GM11168 (cell line): ENCODE measurements at regions not wholly inside any gene's neighbourhood (a gene's known extent, or its start where the extent isn't known, plus 50 kb on each side); places are given as distances from the start of the nearest gene placed in this dataset.
"Not testable (repeated sequence)": the region's sequence is repeated elsewhere in the genome, so short reads cannot be mapped to it uniquely, and the experiment has no call there.

Experiments
- in situ Hi-C: fragments of 300-500 bp; cut with MboI; formaldehyde crosslinking; loops from one replicate; pipeline ENCODE4 v1.12.0; 2022; ENCODE audit warnings: low sequenced_read_pairs; ENCODE audit not compliant: unreplicated experiment

DNA sequence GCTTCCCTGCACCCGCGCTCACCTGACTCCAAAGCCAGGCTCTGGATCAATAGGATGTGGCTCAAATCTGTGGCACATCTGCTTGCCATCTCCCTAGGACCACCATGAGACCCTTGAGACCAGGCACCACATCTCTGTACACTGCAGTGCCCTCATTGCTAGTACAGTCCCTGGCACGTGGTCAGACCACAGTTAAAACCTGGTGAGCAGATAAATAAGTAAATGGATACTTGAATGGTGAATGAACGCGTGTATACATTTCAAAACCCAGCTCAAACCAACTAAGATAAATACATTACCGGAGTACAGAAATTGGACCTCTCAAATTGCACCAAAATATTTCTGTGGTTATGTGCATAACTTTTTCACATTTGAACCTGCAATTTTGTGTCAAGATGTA lies 221.2 kb upstream of the IRX4 start:
- in situ Hi-C loops, result no loop called here

GRCh38 chr5:2102819-2103776 lies 220.4 kb upstream of the IRX4 start:
- in situ Hi-C loops, result no loop called here

- in situ Hi-C loops, result no loop called here
Observed at GRCh38 chr5:2101685-2102084, 219.0 kb upstream of the IRX4 start.

DNA sequence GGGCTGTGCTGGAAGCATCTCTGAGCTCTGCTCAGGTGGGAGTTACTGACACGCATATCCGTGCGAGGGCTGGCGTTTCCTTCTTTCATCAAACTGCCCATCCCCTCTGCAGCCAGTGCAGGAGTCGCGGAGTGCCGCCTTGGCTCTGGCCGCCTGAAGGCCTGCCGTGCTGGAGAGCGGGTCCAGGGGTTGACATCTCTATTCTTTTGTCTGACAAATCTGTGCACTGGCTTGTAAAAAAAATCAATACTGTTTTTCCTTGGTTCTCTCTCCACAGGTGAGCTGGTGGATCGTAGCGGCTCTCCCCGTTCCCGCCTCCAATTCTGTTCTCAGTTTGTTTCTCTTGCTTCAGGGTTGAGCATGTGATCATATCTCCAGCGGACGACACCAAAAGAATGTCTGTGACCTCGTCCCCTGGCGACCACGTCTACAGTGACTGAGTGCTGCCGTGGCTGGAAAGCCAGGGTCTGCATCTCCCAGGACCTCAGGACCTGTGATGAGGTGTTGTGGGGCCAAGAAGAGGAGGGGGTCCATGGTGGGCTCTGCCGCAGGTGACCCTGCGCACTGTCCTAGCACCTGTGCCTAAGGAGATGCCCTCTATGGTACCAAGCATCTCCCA lies 214.3 kb upstream of the IRX4 start:
- in situ Hi-C loops, result no loop called here

DNA sequence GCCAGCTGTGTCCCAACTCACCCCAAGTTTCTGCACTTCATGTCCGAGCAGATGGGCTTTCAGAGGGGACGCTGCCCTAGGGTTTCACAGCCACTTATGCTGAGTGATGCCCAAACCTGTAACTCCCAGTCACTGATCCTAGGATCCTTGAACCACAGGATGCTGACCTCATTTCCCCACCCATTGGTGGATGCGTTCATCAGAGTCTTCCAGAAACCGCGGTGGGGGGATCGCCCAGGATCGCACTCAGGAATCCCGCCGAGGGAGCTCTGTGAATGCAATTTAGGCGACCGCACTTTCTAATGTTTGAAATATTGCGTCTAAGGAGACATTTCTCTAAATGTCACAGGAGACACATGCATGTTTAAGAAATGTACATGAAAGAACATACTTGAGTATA lies 212.3 kb upstream of the IRX4 start:
- in situ Hi-C loops, result no loop called here

GRCh38 chr5:2094616-2094995 lies 211.9 kb upstream of the IRX4 start:
- in situ Hi-C loops, result no loop called here

- in situ Hi-C loops, result no loop called here
Observed at GRCh38 chr5:2093859-2094615, 211.3 kb upstream of the IRX4 start.

GRCh38 chr5:2091921-2092320 lies 209.2 kb upstream of the IRX4 start:
- in situ Hi-C loops, result no loop called here

- in situ Hi-C loops, result no loop called here
Observed at GRCh38 chr5:2087980-2088379, 205.3 kb upstream of the IRX4 start.

GRCh38 chr5:2075365-2075764 lies 192.6 kb upstream of the IRX4 start:
- in situ Hi-C loops, result no loop called here

DNA sequence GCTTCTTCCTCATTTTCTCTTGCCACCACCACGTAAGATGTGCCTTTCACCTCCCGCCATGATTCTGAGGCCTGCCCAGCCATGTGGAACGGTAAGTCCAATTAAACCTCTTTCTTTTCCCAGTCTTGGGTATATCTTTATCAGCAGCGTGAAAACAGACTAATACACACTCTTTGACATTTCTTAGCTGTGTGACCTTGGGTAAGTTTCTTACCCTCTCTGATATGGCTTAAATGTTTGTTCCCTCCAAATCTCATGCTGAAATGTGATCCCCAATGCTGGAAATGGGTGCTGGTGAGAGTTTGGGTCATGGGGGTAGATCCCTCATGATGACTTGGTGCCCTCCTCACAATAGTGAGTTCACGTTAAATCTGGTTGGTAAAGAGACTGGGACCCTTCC lies 188.8 kb upstream of the IRX4 start:
- in situ Hi-C loops, result no loop called here

GRCh38 chr5:2070787-2071186 lies 188.1 kb upstream of the IRX4 start:
- in situ Hi-C loops, result not testable (repeated sequence)

DNA sequence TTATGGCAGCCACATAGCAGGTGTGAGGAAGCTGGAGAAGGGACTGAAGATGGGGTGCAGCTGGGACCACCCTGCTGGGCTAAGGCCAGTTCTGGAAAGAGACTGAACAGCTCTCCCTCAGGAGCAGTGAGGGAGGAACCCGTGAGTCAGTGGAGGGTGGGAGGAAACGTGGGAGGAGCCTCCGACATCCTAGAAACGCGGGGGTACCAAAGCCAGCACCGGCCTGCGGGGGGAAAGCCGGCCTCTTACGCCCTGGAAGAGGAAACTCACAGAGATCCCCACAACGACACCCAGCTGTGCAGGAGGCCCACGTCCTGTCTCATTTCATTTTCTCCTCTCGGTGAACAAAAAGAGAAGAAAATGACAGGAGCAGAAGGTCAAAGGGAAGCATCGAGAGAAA lies 185.8 kb upstream of the IRX4 start:
- in situ Hi-C loops, result no loop called here

GRCh38 chr5:2066373-2066772 lies 183.6 kb upstream of the IRX4 start:
- in situ Hi-C loops, result no loop called here

GRCh38 chr5:2063380-2063779 lies 180.7 kb upstream of the IRX4 start:
- in situ Hi-C loops, result not testable (repeated sequence)

DNA sequence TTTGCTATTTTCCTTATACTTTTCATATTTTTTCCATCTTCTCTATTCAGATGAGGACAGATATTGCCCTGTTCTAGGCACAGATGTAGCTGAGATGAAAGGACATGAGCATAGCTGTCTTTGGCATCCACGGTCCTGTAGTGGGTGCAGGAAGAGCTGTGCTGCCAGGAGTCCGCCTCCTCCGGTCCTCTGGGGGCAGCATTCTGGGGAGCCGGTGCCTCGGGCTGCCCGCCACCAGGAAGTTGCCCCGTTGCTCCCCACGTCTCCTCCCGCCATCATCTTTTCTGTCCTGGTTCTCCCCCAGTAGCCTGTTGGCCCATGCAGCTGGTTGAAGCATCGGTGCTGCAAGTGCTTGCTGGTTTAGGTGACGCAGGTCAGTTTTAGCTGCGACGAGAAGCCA lies 170.0 kb upstream of the IRX4 start:
- in situ Hi-C loops, result no loop called here

- in situ Hi-C loops, result no loop called here
Observed at GRCh38 chr5:2049876-2050275, 167.2 kb upstream of the IRX4 start.

GRCh38 chr5:2048664-2049063 lies 165.9 kb upstream of the IRX4 start:
- in situ Hi-C loops, result no loop called here

GRCh38 chr5:2047341-2047927 lies 164.7 kb upstream of the IRX4 start:
- in situ Hi-C loops, result no loop called here

DNA sequence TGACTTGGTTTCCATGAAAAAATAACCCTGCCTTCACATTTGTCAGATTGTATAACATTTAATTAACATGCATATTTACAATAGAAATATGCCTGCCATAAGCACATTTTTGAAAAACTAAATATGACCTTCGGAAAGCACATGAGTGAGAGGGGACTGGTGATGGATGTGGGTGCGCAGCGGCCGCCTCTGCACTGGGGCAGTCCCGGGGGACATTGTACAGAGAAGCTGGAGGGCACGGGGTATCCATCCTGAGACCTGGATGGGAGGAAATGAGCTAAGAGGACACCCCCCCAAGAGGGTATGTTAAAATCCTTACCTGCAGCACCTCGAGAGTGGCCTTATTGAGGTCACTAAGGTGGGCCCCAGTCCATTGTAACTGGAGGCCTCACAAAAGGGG lies 161.3 kb upstream of the IRX4 start:
- in situ Hi-C loops, result no loop called here

- in situ Hi-C loops, result no loop called here
Observed at GRCh38 chr5:2039180-2039531, 156.4 kb upstream of the IRX4 start.
